ENCODE measurements at regions not wholly inside any gene's neighbourhood (a gene's known extent, or its start where the extent isn't known, plus 50 kb on each side); places are given as distances from the start of the nearest gene placed in this dataset.

- intact Hi-C loops (cut with DNase I), result no loop called here
- no peak for DNase-seq (ENCODE audit: low spot score)
- ATAC-seq, result no peak
These were observed 440.3 kb downstream of the NOVA1 start for GRCh38 chr14:26157517-26157916.

- ATAC-seq (no peak), DNase-seq (ENCODE audit: low spot score) (no peak)
- intact Hi-C loops (cut with DNase I), result no loop called here
These were observed 454.8 kb downstream of the NOVA1 start for GRCh38 chr14:26143057-26143456.

- ATAC-seq, result no peak
- DNase-seq (ENCODE audit: low spot score), result no peak
- intact Hi-C loops (cut with DNase I), result no loop called here
These were observed 458.9 kb downstream of the NOVA1 start for GRCh38 chr14:26138764-26139445.

GRCh38 chr14:26137161-26137560 lies 460.7 kb downstream of the NOVA1 start:
- DNase-seq (ENCODE audit: low spot score) (no peak), ATAC-seq (no peak)
- intact Hi-C loops (cut with DNase I), result no loop called here

- DNase-seq (ENCODE audit: low spot score), result no peak
- intact Hi-C loops (cut with DNase I), result no loop called here
These were observed 465.7 kb downstream of the NOVA1 start for GRCh38 chr14:26132061-26132645.

GRCh38 chr14:26130690-26131089 lies 467.1 kb downstream of the NOVA1 start:
- intact Hi-C loops (cut with DNase I), result no loop called here

More at GRCh38 chr14:26132061-26132645, 465.7 kb downstream of the NOVA1 start:
- no peak for ATAC-seq

GRCh38 chr14:26128931-26129671 lies 468.7 kb downstream of the NOVA1 start:
- DNase-seq (ENCODE audit: low spot score) (no peak), ATAC-seq (no peak)
- intact Hi-C loops (cut with DNase I), result no loop called here

More at GRCh38 chr14:26130690-26131089, 467.1 kb downstream of the NOVA1 start:
- no peak for ATAC-seq
- no peak for DNase-seq (ENCODE audit: low spot score)

GRCh38 chr14:26124896-26125438 lies 472.9 kb downstream of the NOVA1 start:
- no peak for DNase-seq (ENCODE audit: low spot score)
- ATAC-seq, result no peak
- intact Hi-C loops (cut with DNase I), result no loop called here

GRCh38 chr14:26123459-26123858 lies 474.4 kb downstream of the NOVA1 start:
- intact Hi-C loops (cut with DNase I), result no loop called here
- DNase-seq (ENCODE audit: low spot score) (no peak), ATAC-seq (no peak)

GRCh38 chr14:26121181-26121580 lies 476.7 kb downstream of the NOVA1 start:
- intact Hi-C loops (cut with DNase I), result no loop called here
- ATAC-seq, result no peak
- DNase-seq (ENCODE audit: low spot score), result no peak

GRCh38 chr14:26113911-26114640 lies 483.8 kb downstream of the NOVA1 start:
- DNase-seq (ENCODE audit: low spot score) (no peak), ATAC-seq (no peak)
- intact Hi-C loops (cut with DNase I), result no loop called here

- DNase-seq (ENCODE audit: low spot score) (no peak), ATAC-seq (no peak)
- intact Hi-C loops (cut with DNase I), result no loop called here
These were observed 493.1 kb downstream of the NOVA1 start for GRCh38 chr14:26104717-26105116.

- no peak for DNase-seq (ENCODE audit: low spot score)
- ATAC-seq, result no peak
- intact Hi-C loops (cut with DNase I), result no loop called here
These were observed 500.0 kb downstream of the NOVA1 start for GRCh38 chr14:26097852-26098251.

GRCh38 chr14:26088275-26088674 lies 509.6 kb downstream of the NOVA1 start:
- DNase-seq (ENCODE audit: low spot score), result no peak
- no peak for ATAC-seq
- intact Hi-C loops (cut with DNase I), result no loop called here

GRCh38 chr14:26081043-26081442 lies 516.8 kb downstream of the NOVA1 start:
- ATAC-seq, result no peak
- intact Hi-C loops (cut with DNase I), result no loop called here
- DNase-seq (ENCODE audit: low spot score), result no peak

GRCh38 chr14:26078561-26078960 lies 519.3 kb downstream of the NOVA1 start:
- ATAC-seq, result no peak
- no peak for DNase-seq (ENCODE audit: low spot score)
- intact Hi-C loops (cut with DNase I), result no loop called here

GRCh38 chr14:26074892-26075291 lies 522.9 kb downstream of the NOVA1 start:
- DNase-seq (ENCODE audit: low spot score), result no peak
- ATAC-seq, result no peak
- intact Hi-C loops (cut with DNase I), result no loop called here

- intact Hi-C loops (cut with DNase I), result no loop called here
- ATAC-seq (no peak), DNase-seq (ENCODE audit: low spot score) (no peak)
These were observed 527.4 kb downstream of the NOVA1 start for GRCh38 chr14:26070443-26070842.

- intact Hi-C loops (cut with DNase I), result no loop called here
- ATAC-seq (no peak), DNase-seq (ENCODE audit: low spot score) (no peak)
These were observed 529.9 kb downstream of the NOVA1 start for GRCh38 chr14:26067786-26068459.
